HCT116 (cell line): ENCODE measurements at regions not wholly inside any gene's neighbourhood (a gene's known extent, or its start where the extent isn't known, plus 50 kb on each side); places are given as distances from the start of the nearest gene placed in this dataset.

ENCODE experiments used
- ATAC-seq: fragments of 200-7000 bp; cut with Tn5 transposase; 2 replicates; pipeline ENCODE4 v1.9.1; 2020; ENCODE audit warnings: mild to moderate bottlenecking, moderate library complexity
- BruUV-seq: library from RNA; stranded (reverse); fragments of 400-500 nt; replicated peaks from 2 replicates; lab custom pipeline; 2021; lab: Mats Ljungman, UMichigan
- CTCF ChIA-PET: fragments of 300-600 bp; sonication (Branson Sonifier 250); formaldehyde crosslinking; loops from one replicate; lab custom pipeline; 2021; ENCODE audit warnings: antibody characterized with exemption; lab: Charles Lee
- POLR2A ChIA-PET: fragments of 300-600, 350-600 bp; sonication (Branson Sonifier 250); formaldehyde crosslinking; loops from one replicate; lab custom pipeline; 2021; ENCODE audit warnings: antibody characterized with exemption; lab: Charles Lee
- RAD21 ChIA-PET, 2 experiments: fragments of 300-600 bp; sonication (Branson Sonifier 250); formaldehyde crosslinking; loops; one replicate each; lab custom pipeline; 2023; ENCODE audit warnings: low total read pairs in 2 of 2; ENCODE audit not compliant: uncharacterized antibody in 2 of 2, unreplicated experiment in 2 of 2, low non-redundant PET in 1 of 2; lab: Charles Lee
- DNase-seq: peaks from one replicate; pipeline ENCODE4 v3.0.0-alpha.2; 2010; ENCODE audit warnings: low read depth, low spot score
- H2AFZ ChIP-seq: fragments of 200-600 bp; shearing (Covaris generic), sonication (generic); 2 replicates; pipeline ENCODE4 v1.6.1; 2017; ENCODE audit warnings: low read depth, mixed run types, mixed read lengths, antibody characterized with exemption, low read length; ENCODE audit not compliant: poor library complexity, severe bottlenecking
- H3K27ac ChIP-seq: 2 replicates; pipeline ENCODE4 v1.5.1; 2012; ENCODE audit warnings: low read depth, low read length
- H3K27me3 ChIP-seq: fragments of 200-600 bp; sonication (generic); 2 replicates; pipeline ENCODE4 v1.6.1; 2016; ENCODE audit warnings: mixed run types, low read length, mixed read lengths; ENCODE audit not compliant: insufficient read depth
- H3K36me3 ChIP-seq, 2 experiments: fragments of 200-500 bp in 1 of 2; fragments of 200-600 bp in 1 of 2; sonication (Bioruptor generic) in 1 of 2; sonication (generic) in 1 of 2; 2 replicates each; pipeline versions ENCODE4 v1.5.1 to v1.6.1; 2014 to 2016; ENCODE audit warnings: low read length in 2 of 2, inconsistent platforms in 1 of 2, mixed read lengths in 1 of 2, mixed run types in 1 of 2; ENCODE audit not compliant: insufficient read depth in 2 of 2, control insufficient read depth in 1 of 2
- H3K4me1 ChIP-seq, 2 experiments: fragments of 200-600 bp in 1 of 2; sonication (generic) in 1 of 2; 2 replicates each; pipeline versions ENCODE4 v1.5.1 to v1.6.1; 2012 to 2017; ENCODE audit warnings: low read length in 2 of 2, inconsistent platforms in 1 of 2, mild to moderate bottlenecking in 1 of 2, mixed read lengths in 1 of 2, mixed run types in 1 of 2, moderate library complexity in 1 of 2; ENCODE audit not compliant: insufficient read depth in 2 of 2, control insufficient read depth in 1 of 2
- H3K4me2 ChIP-seq: fragments of 200-600 bp; sonication (generic); 2 replicates; pipeline ENCODE4 v1.6.1; 2017; ENCODE audit warnings: mixed run types, low read length, mixed read lengths
- H3K4me3 ChIP-seq, 2 experiments: fragments of 200-600 bp in 1 of 2; sonication (generic) in 1 of 2; replicated peaks in 1 of 2; 2 replicates each; pipeline ENCODE4 v1.5.1; 2011 to 2016; ENCODE audit warnings: low read length in 2 of 2, control low read depth in 1 of 2, low read depth in 1 of 2, mild to moderate bottlenecking in 1 of 2, mixed read lengths in 1 of 2, mixed run types in 1 of 2
- H3K79me2 ChIP-seq: fragments of 200-600 bp; sonication (generic); 2 replicates; pipeline ENCODE4 v1.6.1; 2017; ENCODE audit warnings: mild to moderate bottlenecking, mixed run types, low read length, moderate library complexity, mixed read lengths; ENCODE audit not compliant: insufficient read depth
- H3K9ac ChIP-seq: fragments of 200-600 bp; sonication (generic); 2 replicates; pipeline ENCODE4 v1.6.1; 2016; ENCODE audit warnings: low read length, mixed read lengths
- H3K9me2 ChIP-seq: fragments of 200-600 bp; sonication (generic), shearing (Covaris generic); 2 replicates; pipeline ENCODE4 v1.6.1; 2017; ENCODE audit warnings: mixed run types, mild to moderate bottlenecking, moderate library complexity; ENCODE audit not compliant: insufficient read depth
- H3K9me3 ChIP-seq, 2 experiments: fragments of 200-500 bp in 1 of 2; fragments of 200-600 bp in 1 of 2; sonication (Bioruptor generic) in 1 of 2; sonication (generic) in 1 of 2; 2 replicates each; pipeline ENCODE4 v1.6.1; 2014 to 2017; ENCODE audit warnings: low read length in 2 of 2, mixed read lengths in 2 of 2, inconsistent platforms in 1 of 2, low read depth in 1 of 2, mild to moderate bottlenecking in 1 of 2, mixed run types in 1 of 2, moderate library complexity in 1 of 2; ENCODE audit not compliant: control insufficient read depth in 1 of 2, insufficient read depth in 1 of 2
- H4K20me1 ChIP-seq: fragments of 200-600 bp; sonication (generic), shearing (Covaris generic); 2 replicates; pipeline ENCODE4 v1.6.1; 2017; ENCODE audit warnings: mixed run types, mild to moderate bottlenecking, moderate library complexity; ENCODE audit not compliant: insufficient read depth
- CEBPB ChIP-seq: IDR thresholded peaks from 2 replicates; pipeline ENCODE4 v1.6.1; 2012; ENCODE audit warnings: low read depth
- EGR1 ChIP-seq: IDR thresholded peaks from 2 replicates; pipeline ENCODE4 v1.6.1; 2012; ENCODE audit warnings: low read depth
- EZH2 ChIP-seq: fragments of 200-600 bp; sonication (generic); IDR thresholded peaks from 2 replicates; pipeline ENCODE4 v1.6.1; 2017; ENCODE audit warnings: antibody characterized with exemption, mixed run types
- POLR2A ChIP-seq: IDR thresholded peaks from 2 replicates; pipeline ENCODE4 v1.7.0; 2011; ENCODE audit warnings: borderline replicate concordance; ENCODE audit not compliant: insufficient read depth, insufficient read length; ENCODE audit errors: extremely low read depth
- RAD21 ChIP-seq: IDR thresholded peaks from 2 replicates; pipeline ENCODE4 v1.6.1; 2012; ENCODE audit warnings: low read depth, mild to moderate bottlenecking
- SIN3A ChIP-seq: IDR thresholded peaks from 2 replicates; pipeline ENCODE4 v1.6.1; 2012; ENCODE audit warnings: low read depth
- SRF ChIP-seq: IDR thresholded peaks from 2 replicates; pipeline ENCODE4 v1.6.1; 2012; ENCODE audit warnings: low read depth
- TCF7L2 ChIP-seq: IDR thresholded peaks from 2 replicates; pipeline ENCODE4 v1.7.0; 2011; ENCODE audit warnings: borderline replicate concordance, inconsistent platforms; ENCODE audit not compliant: insufficient read depth, insufficient read length; ENCODE audit errors: extremely low read depth
- YY1 ChIP-seq: IDR thresholded peaks from 2 replicates; pipeline ENCODE4 v1.6.1; 2011; ENCODE audit warnings: low read length, low read depth, moderate library complexity, mild to moderate bottlenecking; ENCODE audit not compliant: insufficient replicate concordance; ENCODE audit errors: extremely low read depth
- ZBTB33 ChIP-seq: IDR thresholded peaks from 2 replicates; pipeline ENCODE4 v1.6.1; 2011; ENCODE audit warnings: mild to moderate bottlenecking, low read length, moderate library complexity; ENCODE audit not compliant: insufficient replicate concordance; ENCODE audit errors: extremely low read depth
- ZFX ChIP-seq: fragments of 450-650 bp; IDR thresholded peaks from 2 replicates; pipeline ENCODE4 v1.6.1; 2017
- intact Hi-C: fragments of 100-400 bp; cut with micrococcal nuclease; formaldehyde crosslinking; loops from 2 replicates; pipeline ENCODE4 v1.10.0; 2022

DNA sequence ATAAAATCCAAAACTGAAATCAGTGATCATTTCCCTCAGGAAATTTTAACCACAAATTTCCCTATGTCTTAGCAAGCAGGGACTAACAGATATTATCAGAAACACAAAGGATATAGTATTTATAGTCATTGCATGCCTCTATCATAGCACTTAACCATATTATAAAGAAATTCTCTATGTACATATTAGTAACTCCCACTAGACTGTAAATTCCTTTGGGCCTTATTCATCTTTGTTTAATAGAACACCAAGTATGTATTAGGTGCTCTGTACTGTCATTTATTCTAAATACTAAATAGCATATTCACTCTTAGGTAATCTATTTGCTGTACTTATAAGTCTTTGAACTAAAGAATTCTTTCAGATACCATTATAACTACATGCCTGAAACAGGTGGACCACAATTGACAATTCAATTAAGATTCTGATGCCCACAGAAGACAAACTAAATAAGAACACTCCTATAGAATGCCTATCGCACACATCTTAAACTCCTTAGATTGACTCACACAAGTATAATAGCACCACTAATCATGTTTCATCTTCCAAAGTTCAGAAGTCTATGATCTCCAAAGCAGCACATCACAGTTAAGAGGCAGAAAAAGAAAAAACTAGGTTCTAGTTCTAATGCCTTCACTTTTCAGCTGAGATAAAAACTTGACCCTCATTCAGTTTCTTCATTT is 134.1 kb downstream of the FSCB start:
- no peak for DNase-seq
- Histone ChIP-seq H3K4me1 (no peaks in the 10 kb centered on the region), H3K9me2 (no peaks in the 10 kb centered on the region), H2AFZ (no peak overlapping the region), H3K79me2 (no peaks in the 10 kb centered on the region), H3K4me3 (no peak overlapping the region), H4K20me1 (no peaks in the 10 kb centered on the region), H3K9me3 (peaks cover 10 to 11% of the 10 kb centered on the region in 2 experiments; a peak in 3 of 4 replicates), H3K36me3 (no peaks in the 10 kb centered on the region), H3K4me2 (no peak overlapping the region), H3K27me3 (no peaks in the 10 kb centered on the region), H3K27ac (no peak overlapping the region), H3K9ac (no peak overlapping the region)
- ChIA-PET RAD21 (no interaction called here), POLR2A (no interaction called here), CTCF (no interaction called here)
- intact Hi-C loops = no loop called here
- BruUV-seq = no TSS peak
- ATAC-seq = no peak
- TF ChIP-seq EZH2 = no peak

DNA sequence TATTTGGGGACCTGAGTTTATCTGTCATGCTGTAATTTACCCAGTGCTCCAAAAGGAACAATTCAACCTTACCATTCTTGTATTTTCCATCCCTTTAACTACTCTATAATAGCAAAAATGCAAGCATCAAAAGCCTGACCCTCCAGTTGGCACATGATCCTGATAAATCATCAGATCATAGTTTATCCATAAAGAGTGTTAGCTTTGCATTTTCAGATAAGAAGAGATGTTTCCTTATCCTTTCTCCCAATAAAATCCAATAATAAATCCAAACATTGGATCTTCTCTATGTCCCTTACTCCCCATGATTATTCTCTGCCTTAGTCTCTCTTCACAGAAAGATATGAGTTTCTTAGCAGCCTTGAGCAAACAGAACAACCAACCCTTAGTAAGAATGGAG is 134.9 kb downstream of the FSCB start:
- ATAC-seq (no peak), DNase-seq (no peak)
- H3K9ac ChIP-seq = no peak overlapping the region
- no peaks in the 10 kb centered on the region for H3K4me1 ChIP-seq
- H3K36me3 ChIP-seq = no peaks in the 10 kb centered on the region
- H3K9me2 ChIP-seq = no peaks in the 10 kb centered on the region
- intact Hi-C loops = no loop called here
- H3K79me2 ChIP-seq = no peaks in the 10 kb centered on the region
- no peak for TF ChIP-seq CEBPB
- TF ChIP-seq TCF7L2 = no peak
- TF ChIP-seq RAD21 = no peak
- TF ChIP-seq ZFX = no peak
- TF ChIP-seq POLR2A = no peak
- no peak for TF ChIP-seq SIN3A
- no peak for TF ChIP-seq YY1
- no peak for TF ChIP-seq ZBTB33
- no peak for TF ChIP-seq EGR1
- no peak for TF ChIP-seq SRF
- ChIA-PET RAD21 (no interaction called here), POLR2A (no interaction called here), CTCF (no interaction called here)
- peaks cover 10 to 11% of the 10 kb centered on the region in 2 experiments; a peak in 3 of 4 replicates for H3K9me3 ChIP-seq
- no peaks in the 10 kb centered on the region for H4K20me1 ChIP-seq
- no peak overlapping the region for H3K4me3 ChIP-seq
- no peak overlapping the region for H2AFZ ChIP-seq
- no TSS peak for BruUV-seq
- no peaks in the 10 kb centered on the region for H3K27me3 ChIP-seq
- H3K27ac ChIP-seq = no peak overlapping the region
- H3K4me2 ChIP-seq = no peak overlapping the region
